HL-60 (cell line): ENCODE measurements at regions not wholly inside any gene's neighbourhood (a gene's known extent, or its start where the extent isn't known, plus 50 kb on each side); places are given as distances from the start of the nearest gene placed in this dataset.

ENCODE experiments used
- DNase-seq, 2 experiments: peaks; one replicate each; pipeline ENCODE4 v3.0.0-alpha.2; 2010 to 2020; ENCODE audit warnings: low read depth in 1 of 2, low spot score in 1 of 2
- H3K27ac ChIP-seq: fragments of 250-450 bp; sonication (Bioruptor Pico); replicated peaks from 2 replicates; pipeline ENCODE4 v1.5.1; 2020; ENCODE audit warnings: mild to moderate bottlenecking, moderate library complexity
- H3K27me3 ChIP-seq: fragments of 250-450 bp; sonication (Bioruptor Pico); 2 replicates; pipeline ENCODE4 v1.5.1; 2021; ENCODE audit warnings: mild to moderate bottlenecking, moderate library complexity; ENCODE audit not compliant: insufficient read depth, poor library complexity, severe bottlenecking
- H3K4me3 ChIP-seq: replicated peaks from 2 replicates; pipeline ENCODE4 v1.5.1; 2011; ENCODE audit warnings: mild to moderate bottlenecking, control low read depth, low read length; ENCODE audit not compliant: insufficient read depth
- GABPA ChIP-seq: IDR thresholded peaks from 2 replicates; pipeline ENCODE4 v1.6.1; 2012; ENCODE audit warnings: low read depth
- POLR2AphosphoS5 ChIP-seq: IDR thresholded peaks from 2 replicates; pipeline ENCODE4 v1.6.1; 2012; ENCODE audit warnings: low read depth
- SPI1 ChIP-seq: IDR thresholded peaks from 2 replicates; pipeline ENCODE4 v1.6.1; 2012; ENCODE audit warnings: low read depth, mild to moderate bottlenecking, borderline replicate concordance
- TF ChIP-seq, protein P1 (sequence below): IDR thresholded peaks from one replicate; pipeline ENCODE4 v1.5.1; 2011; ENCODE audit warnings: low read length, control low read depth, inconsistent platforms; ENCODE audit not compliant: insufficient read depth
- TF ChIP-seq, protein P2 (sequence below): IDR thresholded peaks from 2 replicates; pipeline ENCODE4 v1.6.1; 2012; ENCODE audit warnings: low read depth; ENCODE audit not compliant: insufficient replicate concordance

DNA sequence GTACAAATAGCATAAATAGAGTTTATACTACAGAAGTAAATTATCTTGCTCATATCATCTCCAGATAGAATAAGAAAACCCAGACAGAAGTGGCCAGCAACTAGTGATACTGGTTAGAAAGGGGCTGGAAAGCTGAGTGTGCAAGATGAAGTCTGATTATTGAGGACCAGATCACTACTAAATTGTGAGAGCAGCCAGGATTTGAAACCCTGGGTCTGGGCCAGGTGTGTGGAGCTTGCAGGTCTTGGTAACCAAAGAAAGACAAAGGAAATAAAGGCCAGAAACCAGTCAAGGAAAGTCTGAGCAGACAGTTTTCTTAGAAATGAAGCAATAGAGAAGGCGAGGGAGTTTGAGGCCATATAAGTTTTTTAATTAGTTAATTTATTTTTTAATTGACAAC is 611.8 kb downstream of the ETNK1 start:
- Histone ChIP-seq H3K27me3 (no peaks in the 10 kb centered on the region), H3K4me3 (no peak overlapping the region), H3K27ac (no peak overlapping the region)
- TF ChIP-seq POLR2AphosphoS5 (no peak), GABPA (no peak), SPI1 (no peak)
- TF ChIP-seq, protein P1, sequence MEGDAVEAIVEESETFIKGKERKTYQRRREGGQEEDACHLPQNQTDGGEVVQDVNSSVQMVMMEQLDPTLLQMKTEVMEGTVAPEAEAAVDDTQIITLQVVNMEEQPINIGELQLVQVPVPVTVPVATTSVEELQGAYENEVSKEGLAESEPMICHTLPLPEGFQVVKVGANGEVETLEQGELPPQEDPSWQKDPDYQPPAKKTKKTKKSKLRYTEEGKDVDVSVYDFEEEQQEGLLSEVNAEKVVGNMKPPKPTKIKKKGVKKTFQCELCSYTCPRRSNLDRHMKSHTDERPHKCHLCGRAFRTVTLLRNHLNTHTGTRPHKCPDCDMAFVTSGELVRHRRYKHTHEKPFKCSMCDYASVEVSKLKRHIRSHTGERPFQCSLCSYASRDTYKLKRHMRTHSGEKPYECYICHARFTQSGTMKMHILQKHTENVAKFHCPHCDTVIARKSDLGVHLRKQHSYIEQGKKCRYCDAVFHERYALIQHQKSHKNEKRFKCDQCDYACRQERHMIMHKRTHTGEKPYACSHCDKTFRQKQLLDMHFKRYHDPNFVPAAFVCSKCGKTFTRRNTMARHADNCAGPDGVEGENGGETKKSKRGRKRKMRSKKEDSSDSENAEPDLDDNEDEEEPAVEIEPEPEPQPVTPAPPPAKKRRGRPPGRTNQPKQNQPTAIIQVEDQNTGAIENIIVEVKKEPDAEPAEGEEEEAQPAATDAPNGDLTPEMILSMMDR: no peak
- TF ChIP-seq, protein P2, sequence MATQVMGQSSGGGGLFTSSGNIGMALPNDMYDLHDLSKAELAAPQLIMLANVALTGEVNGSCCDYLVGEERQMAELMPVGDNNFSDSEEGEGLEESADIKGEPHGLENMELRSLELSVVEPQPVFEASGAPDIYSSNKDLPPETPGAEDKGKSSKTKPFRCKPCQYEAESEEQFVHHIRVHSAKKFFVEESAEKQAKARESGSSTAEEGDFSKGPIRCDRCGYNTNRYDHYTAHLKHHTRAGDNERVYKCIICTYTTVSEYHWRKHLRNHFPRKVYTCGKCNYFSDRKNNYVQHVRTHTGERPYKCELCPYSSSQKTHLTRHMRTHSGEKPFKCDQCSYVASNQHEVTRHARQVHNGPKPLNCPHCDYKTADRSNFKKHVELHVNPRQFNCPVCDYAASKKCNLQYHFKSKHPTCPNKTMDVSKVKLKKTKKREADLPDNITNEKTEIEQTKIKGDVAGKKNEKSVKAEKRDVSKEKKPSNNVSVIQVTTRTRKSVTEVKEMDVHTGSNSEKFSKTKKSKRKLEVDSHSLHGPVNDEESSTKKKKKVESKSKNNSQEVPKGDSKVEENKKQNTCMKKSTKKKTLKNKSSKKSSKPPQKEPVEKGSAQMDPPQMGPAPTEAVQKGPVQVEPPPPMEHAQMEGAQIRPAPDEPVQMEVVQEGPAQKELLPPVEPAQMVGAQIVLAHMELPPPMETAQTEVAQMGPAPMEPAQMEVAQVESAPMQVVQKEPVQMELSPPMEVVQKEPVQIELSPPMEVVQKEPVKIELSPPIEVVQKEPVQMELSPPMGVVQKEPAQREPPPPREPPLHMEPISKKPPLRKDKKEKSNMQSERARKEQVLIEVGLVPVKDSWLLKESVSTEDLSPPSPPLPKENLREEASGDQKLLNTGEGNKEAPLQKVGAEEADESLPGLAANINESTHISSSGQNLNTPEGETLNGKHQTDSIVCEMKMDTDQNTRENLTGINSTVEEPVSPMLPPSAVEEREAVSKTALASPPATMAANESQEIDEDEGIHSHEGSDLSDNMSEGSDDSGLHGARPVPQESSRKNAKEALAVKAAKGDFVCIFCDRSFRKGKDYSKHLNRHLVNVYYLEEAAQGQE: no peak
- DNase-seq: no peak

DNA sequence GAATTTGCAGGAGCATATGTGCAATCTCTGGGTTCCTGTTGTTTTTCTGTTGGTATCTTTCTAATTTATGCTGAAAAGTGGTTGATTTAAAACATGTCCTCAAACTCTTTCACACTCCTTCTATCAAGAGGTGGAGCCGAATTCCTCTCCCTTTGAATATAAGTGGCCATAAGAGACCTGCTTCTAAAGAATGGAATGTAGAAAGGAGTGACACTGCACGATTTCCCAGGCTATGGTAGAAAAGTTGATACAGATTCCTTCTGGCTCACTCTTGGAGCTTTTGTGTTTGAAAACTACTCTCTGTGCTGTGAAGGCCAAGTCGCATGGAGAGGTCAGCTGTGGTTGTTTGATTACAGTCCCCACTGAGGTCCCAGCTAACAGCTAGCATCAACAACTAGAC is 613.2 kb downstream of the ETNK1 start:
- H3K4me3 ChIP-seq: no peak overlapping the region
- no peaks in the 10 kb centered on the region for H3K27me3 ChIP-seq
- TF ChIP-seq POLR2AphosphoS5 (no peak), SPI1 (no peak), GABPA (no peak)
- TF ChIP-seq, protein P1: no peak
- TF ChIP-seq, protein P2: no peak
- H3K27ac ChIP-seq: no peak overlapping the region
- DNase-seq: no peak

DNA sequence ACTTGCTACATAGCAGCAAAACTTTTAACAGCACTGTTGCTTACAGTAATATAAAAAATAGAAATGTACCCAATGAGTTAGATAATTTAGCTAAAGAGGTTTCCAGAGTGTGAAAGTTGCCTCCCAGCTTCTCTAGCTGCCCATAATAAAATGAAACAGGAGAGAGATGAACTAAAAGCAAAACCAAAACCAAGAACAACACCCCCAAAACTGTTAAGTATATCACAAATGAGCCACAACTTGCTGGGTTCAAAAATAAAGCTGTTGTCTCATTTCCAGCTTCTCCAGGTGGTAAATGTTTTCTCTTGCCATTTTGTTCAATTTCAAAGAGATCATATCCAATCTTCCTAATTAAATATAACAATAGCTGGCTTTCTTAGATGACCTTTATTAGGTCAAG is 614.0 kb downstream of the ETNK1 start:
- Histone ChIP-seq H3K27ac (no peak overlapping the region), H3K27me3 (no peaks in the 10 kb centered on the region), H3K4me3 (no peak overlapping the region)
- DNase-seq: no peak
- TF ChIP-seq SPI1 (no peak), GABPA (no peak), POLR2AphosphoS5 (no peak)
- TF ChIP-seq, protein P2: no peak
- TF ChIP-seq, protein P1: no peak
